ENCODE measurements at regions not wholly inside any gene's neighbourhood (a gene's known extent, or its start where the extent isn't known, plus 50 kb on each side); places are given as distances from the start of the nearest gene placed in this dataset.

- TF ChIP-seq POLR2AphosphoS5 (IDR thresholded peaks at IDR 0.05) (no peak), CTCF (IDR thresholded peaks at IDR 0.05) (no peak)
Observed at GRCh38 chr4:159906517-159906916, 803.6 kb downstream of the RAPGEF2 start.

Measured in upper lobe of left lung (tissue), 4 donors.